ENCODE measurements at regions not wholly inside any gene's neighbourhood (a gene's known extent, or its start where the extent isn't known, plus 50 kb on each side); places are given as distances from the start of the nearest gene placed in this dataset.

DNA sequence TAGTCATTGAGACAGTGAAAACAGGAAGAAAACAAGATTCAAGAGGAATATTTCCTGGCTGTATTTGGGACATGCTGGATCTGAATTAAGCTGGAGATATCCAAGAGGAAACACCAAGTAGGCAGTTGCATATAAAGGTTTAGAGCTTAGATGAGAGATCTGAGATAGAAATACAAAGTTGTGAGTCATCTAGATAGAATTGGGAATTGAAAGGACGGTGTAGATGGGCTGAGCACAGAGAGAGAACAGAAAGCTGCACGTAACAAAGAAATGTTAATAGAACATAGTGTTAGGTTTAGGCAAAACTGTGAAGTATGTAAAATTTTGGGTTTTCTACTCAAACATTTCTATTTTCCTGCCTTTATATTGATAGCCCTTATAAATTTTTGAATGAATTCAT, 218.5 kb upstream of the TMEM196 start:
- no peak for TF ChIP-seq ZNF223 (tag by site-specific recombination; IDR thresholded peaks at IDR 0.05)
- no peak for TF ChIP-seq ZNF335 (tag by site-specific recombination; conservative IDR thresholded peaks at IDR 0.05)
- no peak for TF ChIP-seq ZNF138 (tag by site-specific recombination; IDR thresholded peaks at IDR 0.05; ENCODE audit: borderline replicate concordance)
- TF ChIP-seq ZSCAN4 (tag by site-specific recombination; IDR thresholded peaks at IDR 0.05), result no peak
- no peak for TF ChIP-seq ZNF221 (tag by site-specific recombination; IDR thresholded peaks at IDR 0.05; ENCODE audit: borderline replicate concordance)
- no peak for TF ChIP-seq ZNF292 (tag by site-specific recombination; IDR thresholded peaks at IDR 0.05; ENCODE audit: borderline replicate concordance, low read depth)
- no peak for TF ChIP-seq ZEB2 (tag by site-specific recombination; IDR thresholded peaks at IDR 0.05)
- TF ChIP-seq, protein P1, sequence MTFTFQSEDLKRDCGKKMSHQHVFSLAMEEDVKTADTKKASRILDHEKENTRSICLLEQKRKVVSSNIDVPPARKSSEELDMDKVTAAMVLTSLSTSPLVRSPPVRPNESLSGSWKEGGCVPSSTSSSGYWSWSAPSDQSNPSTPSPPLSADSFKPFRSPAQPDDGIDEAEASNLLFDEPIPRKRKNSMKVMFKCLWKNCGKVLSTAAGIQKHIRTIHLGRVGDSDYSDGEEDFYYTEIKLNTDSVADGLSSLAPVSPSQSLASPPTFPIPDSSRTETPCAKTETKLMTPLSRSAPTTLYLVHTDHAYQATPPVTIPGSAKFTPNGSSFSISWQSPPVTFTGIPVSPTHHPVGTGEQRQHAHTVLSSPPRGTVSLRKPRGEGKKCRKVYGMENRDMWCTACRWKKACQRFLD (tag by site-specific recombination; IDR thresholded peaks at IDR 0.05), result no peak
- TF ChIP-seq ZNF777 (tag by site-specific recombination; IDR thresholded peaks at IDR 0.05; ENCODE audit: borderline replicate concordance), result no peak
- TF ChIP-seq ZSCAN23 (tag by site-specific recombination; IDR thresholded peaks at IDR 0.05), result no peak
- TF ChIP-seq, protein P2, sequence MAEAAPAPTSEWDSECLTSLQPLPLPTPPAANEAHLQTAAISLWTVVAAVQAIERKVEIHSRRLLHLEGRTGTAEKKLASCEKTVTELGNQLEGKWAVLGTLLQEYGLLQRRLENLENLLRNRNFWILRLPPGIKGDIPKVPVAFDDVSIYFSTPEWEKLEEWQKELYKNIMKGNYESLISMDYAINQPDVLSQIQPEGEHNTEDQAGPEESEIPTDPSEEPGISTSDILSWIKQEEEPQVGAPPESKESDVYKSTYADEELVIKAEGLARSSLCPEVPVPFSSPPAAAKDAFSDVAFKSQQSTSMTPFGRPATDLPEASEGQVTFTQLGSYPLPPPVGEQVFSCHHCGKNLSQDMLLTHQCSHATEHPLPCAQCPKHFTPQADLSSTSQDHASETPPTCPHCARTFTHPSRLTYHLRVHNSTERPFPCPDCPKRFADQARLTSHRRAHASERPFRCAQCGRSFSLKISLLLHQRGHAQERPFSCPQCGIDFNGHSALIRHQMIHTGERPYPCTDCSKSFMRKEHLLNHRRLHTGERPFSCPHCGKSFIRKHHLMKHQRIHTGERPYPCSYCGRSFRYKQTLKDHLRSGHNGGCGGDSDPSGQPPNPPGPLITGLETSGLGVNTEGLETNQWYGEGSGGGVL (tag by site-specific recombination; IDR thresholded peaks at IDR 0.05), result no peak
- TF ChIP-seq ZNF114 (tag by site-specific recombination; IDR thresholded peaks at IDR 0.05), result no peak
- TF ChIP-seq ZNF501 (tag by site-specific recombination; IDR thresholded peaks at IDR 0.05), result no peak
- no peak for TF ChIP-seq ZNF626 (tag by site-specific recombination; IDR thresholded peaks at IDR 0.05)
- no peak for TF ChIP-seq ELK4 (IDR thresholded peaks at IDR 0.05; ENCODE audit: borderline replicate concordance, low read depth, low read length)
- TF ChIP-seq ZNF561 (tag by site-specific recombination; IDR thresholded peaks at IDR 0.05; ENCODE audit: borderline replicate concordance), result no peak
- TF ChIP-seq ZNF776 (tag by site-specific recombination; IDR thresholded peaks at IDR 0.05; ENCODE audit: borderline replicate concordance), result no peak
- no peak for TF ChIP-seq ZNF558 (tag by site-specific recombination; IDR thresholded peaks at IDR 0.05)
- Histone ChIP-seq H3K4me1 (ENCODE audit: control insufficient read depth, insufficient read depth, low read length) (no peaks in the 10 kb centered on the region), H3K36me3 (ENCODE audit: control insufficient read depth in 2 of 2, insufficient read depth in 1 of 2, low read length in 2 of 2) (no peaks in the 10 kb centered on the region), H3K27ac (ENCODE audit: extremely low read depth, low read depth, low read length) (no peak overlapping the region), H3K4me3 (ENCODE audit: low read depth, low read length) (no peak overlapping the region), H3K9me3 (ENCODE audit: control insufficient read depth, insufficient read depth, low read depth, low read length) (no peaks in the 10 kb centered on the region)
- ChIA-PET CTCF (no interaction called here), POLR2A (no interaction called here)

- H3K27ac ChIP-seq (ENCODE audit: extremely low read depth, low read depth, low read length), result no peak overlapping the region
- H3K4me1 ChIP-seq (ENCODE audit: control insufficient read depth, insufficient read depth, low read length), result no peaks in the 10 kb centered on the region
- CTCF ChIA-PET, result interaction anchor here (1.1 kb wide), 2 partner anchors 11 to 60 kb away, joined by 3 read pairs; no protein-coding TSS in a partner anchor
- POLR2A ChIA-PET, result no interaction called here
- H3K9me3 ChIP-seq (ENCODE audit: control insufficient read depth, insufficient read depth, low read depth, low read length), result no peaks in the 10 kb centered on the region
- H3K36me3 ChIP-seq (ENCODE audit: control insufficient read depth in 2 of 2, insufficient read depth in 1 of 2, low read length in 2 of 2), result no peaks in the 10 kb centered on the region
- H3K4me3 ChIP-seq (ENCODE audit: low read depth, low read length), result no peak overlapping the region
- no peak for TF ChIP-seq SETDB1 (IDR thresholded peaks at IDR 0.05; ENCODE audit: insufficient read length, low read length)
- no peak for TF ChIP-seq ZNF350 (tag by site-specific recombination; IDR thresholded peaks at IDR 0.05)
- no peak for TF ChIP-seq KLF8 (tag by site-specific recombination; IDR thresholded peaks at IDR 0.05)
- TF ChIP-seq, protein P3, sequence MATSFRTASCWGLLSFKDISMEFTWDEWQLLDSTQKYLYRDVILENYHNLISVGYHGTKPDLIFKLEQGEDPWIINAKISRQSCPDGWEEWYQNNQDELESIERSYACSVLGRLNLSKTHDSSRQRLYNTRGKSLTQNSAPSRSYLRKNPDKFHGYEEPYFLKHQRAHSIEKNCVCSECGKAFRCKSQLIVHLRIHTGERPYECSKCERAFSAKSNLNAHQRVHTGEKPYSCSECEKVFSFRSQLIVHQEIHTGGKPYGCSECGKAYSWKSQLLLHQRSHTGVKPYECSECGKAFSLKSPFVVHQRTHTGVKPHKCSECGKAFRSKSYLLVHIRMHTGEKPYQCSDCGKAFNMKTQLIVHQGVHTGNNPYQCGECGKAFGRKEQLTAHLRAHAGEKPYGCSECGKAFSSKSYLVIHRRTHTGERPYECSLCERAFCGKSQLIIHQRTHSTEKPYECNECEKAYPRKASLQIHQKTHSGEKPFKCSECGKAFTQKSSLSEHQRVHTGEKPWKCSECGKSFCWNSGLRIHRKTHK (tag by site-specific recombination; IDR thresholded peaks at IDR 0.05), result no peak
- TF ChIP-seq ZNF423 (tag by site-specific recombination; IDR thresholded peaks at IDR 0.05), result no peak
- TF ChIP-seq ZNF449 (tag by site-specific recombination; IDR thresholded peaks at IDR 0.05), result no peak
- TF ChIP-seq TCF7L2 (IDR thresholded peaks at IDR 0.05; ENCODE audit: borderline replicate concordance, low read depth, low read length), result no peak
- TF ChIP-seq ZNF184 (tag by site-specific recombination; IDR thresholded peaks at IDR 0.05), result no peak
- TF ChIP-seq ZNF529 (tag by site-specific recombination; IDR thresholded peaks at IDR 0.05; ENCODE audit: insufficient replicate concordance), result no peak
- no peak for TF ChIP-seq SALL2 (tag by site-specific recombination; IDR thresholded peaks at IDR 0.05; ENCODE audit: borderline replicate concordance)
- TF ChIP-seq GLIS2 (tag by site-specific recombination; IDR thresholded peaks at IDR 0.05), result no peak
These were observed 216.5 kb upstream of the TMEM196 start for GRCh38 chr7:19989906-19990305.

Data from HEK293 (cell line).